ENCODE measurements at regions not wholly inside any gene's neighbourhood (a gene's known extent, or its start where the extent isn't known, plus 50 kb on each side); places are given as distances from the start of the nearest gene placed in this dataset.
"Not testable (repeated sequence)": the region's sequence is repeated elsewhere in the genome, so short reads cannot be mapped to it uniquely, and the experiment has no call there.

GRCh38 chr2:223273995-223274394, 222.0 kb downstream of the KCNE4 start:
- no peaks in the 10 kb centered on the region for H3K27me3 ChIP-seq (ENCODE audit: insufficient read depth, low read length)
- no peaks in the 10 kb centered on the region for H3K4me1 ChIP-seq (ENCODE audit: insufficient read depth, low read length)
- H3K4me3 ChIP-seq (ENCODE audit: low read length) = no peak overlapping the region
- H3K9me3 ChIP-seq (ENCODE audit: low read depth, low read length) = no peaks in the 10 kb centered on the region

DNA sequence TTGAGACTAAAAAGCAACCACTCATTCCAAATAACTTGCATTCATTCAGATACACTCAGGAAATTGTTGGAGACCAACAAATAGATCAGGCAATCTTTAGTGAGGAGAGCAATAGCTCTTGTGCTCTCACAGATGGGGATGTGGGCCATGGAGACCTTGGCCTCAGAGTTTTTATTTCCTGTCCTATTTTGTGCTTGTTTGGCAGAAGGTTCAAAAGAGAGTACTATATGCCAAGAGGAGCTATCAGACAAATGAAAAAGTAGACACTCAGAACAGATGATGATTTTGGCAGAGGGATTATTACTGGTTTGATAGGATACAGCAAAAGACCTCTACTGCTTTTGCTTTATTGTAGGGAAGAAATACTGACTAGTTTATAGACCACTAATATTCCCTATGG, 230.2 kb downstream of the KCNE4 start:
- H3K27me3 ChIP-seq (ENCODE audit: insufficient read depth, low read length) = no peaks in the 10 kb centered on the region
- no peaks in the 10 kb centered on the region for H3K9me3 ChIP-seq (ENCODE audit: low read depth, low read length)
- H3K4me3 ChIP-seq (ENCODE audit: low read length) = no peak overlapping the region
- no peaks in the 10 kb centered on the region for H3K4me1 ChIP-seq (ENCODE audit: insufficient read depth, low read length)

GRCh38 chr2:223283329-223283728, 231.3 kb downstream of the KCNE4 start:
- Histone ChIP-seq H3K27me3 (ENCODE audit: insufficient read depth, low read length) (no peaks in the 10 kb centered on the region), H3K9me3 (ENCODE audit: low read depth, low read length) (no peaks in the 10 kb centered on the region), H3K4me1 (ENCODE audit: insufficient read depth, low read length) (no peaks in the 10 kb centered on the region), H3K4me3 (ENCODE audit: low read length) (no peak overlapping the region)

GRCh38 chr2:223283771-223284170, 231.8 kb downstream of the KCNE4 start:
- Histone ChIP-seq H3K9me3 (ENCODE audit: low read depth, low read length) (no peaks in the 10 kb centered on the region), H3K4me1 (ENCODE audit: insufficient read depth, low read length) (no peaks in the 10 kb centered on the region), H3K27me3 (ENCODE audit: insufficient read depth, low read length) (no peaks in the 10 kb centered on the region), H3K4me3 (ENCODE audit: low read length) (no peak overlapping the region)

- Histone ChIP-seq H3K4me1 (ENCODE audit: insufficient read depth, low read length) (no peaks in the 10 kb centered on the region), H3K9me3 (ENCODE audit: low read depth, low read length) (no peaks in the 10 kb centered on the region), H3K27me3 (ENCODE audit: insufficient read depth, low read length) (no peaks in the 10 kb centered on the region), H3K4me3 (ENCODE audit: low read length) (no peak overlapping the region)
Measured at GRCh38 chr2:223285370-223286265, 233.6 kb downstream of the KCNE4 start.

DNA sequence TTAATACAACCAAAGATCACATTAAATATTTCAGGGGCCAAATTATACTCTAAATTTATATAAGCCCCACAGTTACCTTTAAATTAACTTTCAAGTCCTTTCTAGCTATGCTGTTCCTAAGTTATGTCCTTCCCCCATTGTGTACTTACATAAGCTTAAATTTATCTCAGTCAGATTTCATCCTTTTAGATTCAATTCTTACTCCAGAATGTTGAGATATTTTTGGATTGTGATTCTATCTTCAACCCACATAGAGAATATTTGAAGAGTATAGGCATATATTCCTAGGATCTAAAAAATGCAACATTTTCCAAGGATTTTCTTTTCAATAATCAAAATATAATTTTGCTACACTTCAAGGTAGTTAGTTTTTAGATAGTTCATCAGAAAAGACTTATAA, 242.8 kb downstream of the KCNE4 start:
- H3K4me1 ChIP-seq (ENCODE audit: insufficient read depth, low read length) = no peaks in the 10 kb centered on the region
- no peaks in the 10 kb centered on the region for H3K27me3 ChIP-seq (ENCODE audit: insufficient read depth, low read length)
- H3K4me3 ChIP-seq (ENCODE audit: low read length) = no peak overlapping the region
- no peaks in the 10 kb centered on the region for H3K9me3 ChIP-seq (ENCODE audit: low read depth, low read length)

GRCh38 chr2:223297788-223298187, 245.8 kb downstream of the KCNE4 start:
- H3K4me1 ChIP-seq (ENCODE audit: insufficient read depth, low read length) = no peaks in the 10 kb centered on the region
- no peaks in the 10 kb centered on the region for H3K9me3 ChIP-seq (ENCODE audit: low read depth, low read length)
- H3K27me3 ChIP-seq (ENCODE audit: insufficient read depth, low read length) = no peaks in the 10 kb centered on the region
- H3K4me3 ChIP-seq (ENCODE audit: low read length) = no peak overlapping the region

DNA sequence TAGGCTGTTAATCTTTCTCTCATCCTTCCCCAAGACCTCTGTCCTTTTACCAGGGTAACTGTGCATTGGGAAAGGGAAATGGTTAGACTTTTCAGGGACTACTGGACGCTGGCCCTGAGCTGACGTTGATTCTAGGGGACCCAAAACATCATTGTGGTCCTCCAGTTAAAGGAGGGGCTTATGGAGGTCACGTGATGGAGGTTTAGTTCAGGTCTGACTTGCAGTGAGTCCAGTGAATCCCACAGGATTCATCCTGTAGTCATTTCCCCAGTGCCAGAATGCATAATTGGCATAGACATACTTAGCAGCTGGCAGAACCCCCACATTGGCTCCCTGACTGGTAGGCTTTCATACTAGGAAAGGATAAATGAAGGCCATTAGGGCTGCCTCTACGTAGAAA, 246.3 kb downstream of the KCNE4 start:
- not testable (repeated sequence) for H3K9me3 ChIP-seq (ENCODE audit: low read depth, low read length); H3K27me3 ChIP-seq (ENCODE audit: insufficient read depth, low read length); H3K4me1 ChIP-seq (ENCODE audit: insufficient read depth, low read length); H3K4me3 ChIP-seq (ENCODE audit: low read length)

DNA sequence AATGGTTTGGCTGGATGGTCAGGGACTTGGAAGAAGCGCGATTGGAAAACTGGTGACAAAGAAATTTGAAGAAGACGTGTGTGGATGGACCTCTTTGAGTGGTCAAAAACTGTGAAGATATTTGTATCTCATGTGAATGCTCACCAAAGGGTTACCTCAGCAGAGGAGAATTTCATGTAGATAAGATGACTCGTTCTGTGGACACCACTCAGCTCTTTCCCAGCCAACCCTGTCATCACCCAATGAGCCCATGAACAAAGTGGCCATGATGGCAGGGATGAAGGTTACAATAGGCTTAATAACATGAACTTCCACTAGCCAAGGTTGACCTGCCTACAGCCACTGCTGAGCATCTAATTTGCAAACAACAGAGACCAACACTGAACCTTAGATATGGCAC, 248.3 kb downstream of the KCNE4 start:
- no peaks in the 10 kb centered on the region for H3K4me1 ChIP-seq (ENCODE audit: insufficient read depth, low read length)
- H3K9me3 ChIP-seq (ENCODE audit: low read depth, low read length) = no peaks in the 10 kb centered on the region
- no peaks in the 10 kb centered on the region for H3K27me3 ChIP-seq (ENCODE audit: insufficient read depth, low read length)
- H3K4me3 ChIP-seq (ENCODE audit: low read length) = no peak overlapping the region

DNA sequence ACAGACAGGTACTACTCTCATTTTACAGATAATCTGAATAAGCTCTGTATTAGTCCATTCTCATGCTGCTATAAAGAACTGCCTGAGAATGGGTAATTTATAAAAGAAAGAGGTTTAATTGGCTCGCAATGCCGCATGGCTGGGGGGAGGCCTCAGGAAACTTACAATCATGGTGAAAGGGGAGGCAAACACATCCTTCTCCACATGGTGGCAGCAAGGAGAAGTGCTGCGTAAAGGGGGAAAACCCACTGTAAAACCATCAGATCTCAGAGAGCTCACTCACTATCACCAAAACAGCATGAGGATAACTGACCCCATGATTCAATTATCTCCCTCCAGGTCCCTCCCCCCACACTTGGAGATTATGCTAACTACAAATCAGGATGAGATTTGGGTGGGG, 254.4 kb downstream of the KCNE4 start:
- Histone ChIP-seq H3K9me3 (ENCODE audit: low read depth, low read length) (no peaks in the 10 kb centered on the region), H3K4me1 (ENCODE audit: insufficient read depth, low read length) (no peaks in the 10 kb centered on the region), H3K27me3 (ENCODE audit: insufficient read depth, low read length) (no peaks in the 10 kb centered on the region), H3K4me3 (ENCODE audit: low read length) (no peak overlapping the region)

- no peaks in the 10 kb centered on the region for H3K9me3 ChIP-seq (ENCODE audit: low read depth, low read length)
- no peaks in the 10 kb centered on the region for H3K4me1 ChIP-seq (ENCODE audit: insufficient read depth, low read length)
- no peak overlapping the region for H3K4me3 ChIP-seq (ENCODE audit: low read length)
- no peaks in the 10 kb centered on the region for H3K27me3 ChIP-seq (ENCODE audit: insufficient read depth, low read length)
Measured at GRCh38 chr2:223311889-223312680, 260.1 kb downstream of the KCNE4 start.

DNA sequence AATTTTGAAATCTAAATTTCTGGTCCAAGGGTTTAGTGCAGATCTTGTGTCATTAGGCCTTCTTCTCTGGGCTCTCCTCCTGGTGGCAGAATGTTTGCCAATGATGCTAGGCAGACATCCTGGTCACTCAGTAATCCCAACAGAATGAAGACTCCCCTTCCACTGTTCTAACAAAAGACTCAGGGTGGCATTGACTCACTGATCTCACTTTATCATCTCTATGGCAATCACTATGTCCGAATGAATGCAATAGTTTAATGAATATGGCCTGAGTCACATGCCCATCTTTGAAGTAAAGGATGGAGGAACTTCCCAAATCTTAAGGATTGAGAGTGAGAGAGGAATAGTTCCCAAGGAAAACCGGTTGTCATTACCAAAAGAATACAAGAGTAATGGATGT, 261.1 kb downstream of the KCNE4 start:
- H3K9me3 ChIP-seq (ENCODE audit: low read depth, low read length) = no peaks in the 10 kb centered on the region
- no peaks in the 10 kb centered on the region for H3K4me1 ChIP-seq (ENCODE audit: insufficient read depth, low read length)
- H3K4me3 ChIP-seq (ENCODE audit: low read length) = no peak overlapping the region
- no peaks in the 10 kb centered on the region for H3K27me3 ChIP-seq (ENCODE audit: insufficient read depth, low read length)

- H3K9me3 ChIP-seq (ENCODE audit: low read depth, low read length) = no peaks in the 10 kb centered on the region
- H3K4me1 ChIP-seq (ENCODE audit: insufficient read depth, low read length) = no peaks in the 10 kb centered on the region
- H3K27me3 ChIP-seq (ENCODE audit: insufficient read depth, low read length) = no peaks in the 10 kb centered on the region
- H3K4me3 ChIP-seq (ENCODE audit: low read length) = no peak overlapping the region
Measured at GRCh38 chr2:223314811-223315210, 262.8 kb downstream of the KCNE4 start.

DNA sequence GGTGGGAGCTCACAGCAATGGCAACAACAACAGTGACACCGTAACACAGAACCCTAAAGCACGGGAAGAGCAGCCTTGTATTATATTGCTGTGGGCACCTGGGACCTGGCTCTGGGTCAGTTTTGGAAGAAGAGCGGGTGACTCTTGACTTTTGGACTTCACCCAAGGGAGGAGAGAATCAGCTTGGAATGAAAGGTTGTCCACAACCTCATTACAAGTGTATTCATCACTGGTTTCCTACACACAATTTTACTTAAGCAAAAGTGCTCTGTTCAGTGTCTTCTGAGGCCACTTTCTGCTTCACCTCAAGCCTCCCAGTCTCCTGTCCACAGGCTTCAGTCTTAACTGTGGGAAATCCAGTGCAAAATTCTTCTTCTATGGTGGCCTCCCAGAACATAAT, 263.8 kb downstream of the KCNE4 start:
- Histone ChIP-seq H3K9me3 (ENCODE audit: low read depth, low read length) (no peaks in the 10 kb centered on the region), H3K4me3 (ENCODE audit: low read length) (no peak overlapping the region), H3K4me1 (ENCODE audit: insufficient read depth, low read length) (no peaks in the 10 kb centered on the region), H3K27me3 (ENCODE audit: insufficient read depth, low read length) (no peaks in the 10 kb centered on the region)

- no peaks in the 10 kb centered on the region for H3K4me1 ChIP-seq (ENCODE audit: insufficient read depth, low read length)
- no peaks in the 10 kb centered on the region for H3K9me3 ChIP-seq (ENCODE audit: low read depth, low read length)
- no peaks in the 10 kb centered on the region for H3K27me3 ChIP-seq (ENCODE audit: insufficient read depth, low read length)
- no peak overlapping the region for H3K4me3 ChIP-seq (ENCODE audit: low read length)
Measured at GRCh38 chr2:223316342-223316741, 264.4 kb downstream of the KCNE4 start.

All from mononuclear cell (primary cell).